IMR-90 (cell line): ENCODE measurements at regions not wholly inside any gene's neighbourhood (a gene's known extent, or its start where the extent isn't known, plus 50 kb on each side); places are given as distances from the start of the nearest gene placed in this dataset.

Experiments
- ATAC-seq: fragments of 200-7000 bp; cut with Tn5 transposase; 2 replicates; pipeline ENCODE4 v1.9.1; 2020; ENCODE audit warnings: low read depth, mild to moderate bottlenecking, moderate library complexity
- BruUV-seq: library from RNA; stranded (reverse); fragments of 400-500 nt; replicated peaks from 2 replicates; lab custom pipeline; 2021; lab: Mats Ljungman, UMichigan
- CTCF ChIA-PET: fragments of 300-600 bp; formaldehyde crosslinking; extraction: SDS; loops from one replicate; lab custom pipeline; 2021; ENCODE audit warnings: antibody characterized with exemption; lab: Yijun Ruan, JAX
- POLR2A ChIA-PET: fragments of 300-600 bp; sonication (Branson Sonifier 250); formaldehyde crosslinking; loops from one replicate; lab custom pipeline; 2022; ENCODE audit warnings: antibody characterized with exemption; ENCODE audit not compliant: unreplicated experiment; lab: Charles Lee
- DNase-seq: peaks from one replicate; pipeline ENCODE4 v3.0.0; 2013
- H2AFZ ChIP-seq: replicated peaks from 2 replicates; pipeline ENCODE3; 2013; ENCODE audit warnings: low read length, mild to moderate bottlenecking; ENCODE audit not compliant: poor library complexity
- H2AK5ac ChIP-seq: 2 replicates; pipeline ENCODE4 v1.6.1; 2013; ENCODE audit warnings: low read depth, low read length, inconsistent platforms
- H2AK9ac ChIP-seq: replicated peaks from 2 replicates; pipeline ENCODE3; 2013; ENCODE audit warnings: mild to moderate bottlenecking, low read depth, low read length, moderate library complexity; ENCODE audit not compliant: poor library complexity
- H2BK120ac ChIP-seq: 2 replicates; pipeline ENCODE4 v1.6.1; 2013; ENCODE audit warnings: low read depth, low read length, inconsistent platforms
- H2BK15ac ChIP-seq: 3 replicates; pipeline ENCODE4 v1.6.1; 2013; ENCODE audit warnings: low read depth, low read length, inconsistent platforms
- H2BK20ac ChIP-seq: 2 replicates; pipeline ENCODE4 v1.6.1; 2013; ENCODE audit warnings: low read depth, mild to moderate bottlenecking, inconsistent platforms, low read length, moderate library complexity
- H2BK5ac ChIP-seq: 2 replicates; pipeline ENCODE4 v1.6.1; 2013; ENCODE audit warnings: mild to moderate bottlenecking, low read depth, low read length, inconsistent platforms; ENCODE audit not compliant: poor library complexity, severe bottlenecking
- H3K14ac ChIP-seq: replicated peaks from 2 replicates; pipeline ENCODE4 v1.6.1; 2013; ENCODE audit warnings: low read depth, low read length, inconsistent platforms
- H3K18ac ChIP-seq: 2 replicates; pipeline ENCODE4 v1.6.1; 2013; ENCODE audit warnings: low read depth, low read length, control low read depth
- H3K23ac ChIP-seq: 2 replicates; pipeline ENCODE4 v1.6.1; 2013; ENCODE audit warnings: low read depth, low read length, inconsistent platforms
- H3K27ac ChIP-seq: 2 replicates; pipeline ENCODE4 v1.5.1; 2013; ENCODE audit warnings: mild to moderate bottlenecking, control low read depth, low read length; ENCODE audit not compliant: insufficient read depth
- H3K27me3 ChIP-seq: 2 replicates; pipeline ENCODE4 v1.6.1; 2013; ENCODE audit warnings: low read length; ENCODE audit not compliant: control insufficient read depth, insufficient read depth
- H3K36me3 ChIP-seq: 2 replicates; pipeline ENCODE4 v1.6.1; 2013; ENCODE audit warnings: low read length, mixed read lengths; ENCODE audit not compliant: control insufficient read depth, insufficient read depth
- H3K4ac ChIP-seq: 2 replicates; pipeline ENCODE4 v1.6.1; 2013; ENCODE audit warnings: low read depth, low read length, inconsistent platforms
- H3K4me1 ChIP-seq: 2 replicates; pipeline ENCODE4 v1.6.1; 2013; ENCODE audit warnings: low read length, mixed read lengths; ENCODE audit not compliant: control insufficient read depth, insufficient read depth
- H3K4me2 ChIP-seq: 2 replicates; pipeline ENCODE4 v1.6.1; 2013; ENCODE audit warnings: low read depth, mild to moderate bottlenecking, control low read depth, low read length, moderate library complexity
- H3K4me3 ChIP-seq: 2 replicates; pipeline ENCODE4 v1.5.1; 2013; ENCODE audit warnings: low read depth, mild to moderate bottlenecking, control low read depth, low read length, moderate library complexity; ENCODE audit not compliant: insufficient read depth
- H3K56ac ChIP-seq: 2 replicates; pipeline ENCODE4 v1.6.1; 2013; ENCODE audit warnings: low read length, inconsistent platforms; ENCODE audit not compliant: insufficient read depth; ENCODE audit errors: extremely low read depth
- H3K79me1 ChIP-seq, 2 experiments: 2 replicates each; pipeline ENCODE4 v1.6.1; 2013; ENCODE audit warnings: low read length in 2 of 2, inconsistent platforms in 1 of 2, low read depth in 1 of 2
- H3K9ac ChIP-seq: 2 replicates; pipeline ENCODE4 v1.6.1; 2013; ENCODE audit warnings: low read depth, low read length, control low read depth
- H3K9me1 ChIP-seq: 2 replicates; pipeline ENCODE4 v1.6.1; 2013; ENCODE audit warnings: low read length, inconsistent platforms; ENCODE audit not compliant: insufficient read depth
- H3K9me3 ChIP-seq: 2 replicates; pipeline ENCODE4 v1.6.1; 2013; ENCODE audit warnings: low read length; ENCODE audit not compliant: control insufficient read depth, insufficient read depth
- H4K20me1 ChIP-seq: 2 replicates; pipeline ENCODE4 v1.6.1; 2013; ENCODE audit warnings: low read length, inconsistent platforms; ENCODE audit not compliant: insufficient read depth
- H4K5ac ChIP-seq: 2 replicates; pipeline ENCODE4 v1.6.1; 2013; ENCODE audit warnings: mild to moderate bottlenecking, low read depth, low read length, control low read depth
- H4K8ac ChIP-seq, 2 experiments: 2 replicates each; pipeline ENCODE4 v1.6.1; 2013; ENCODE audit warnings: low read depth in 2 of 2, low read length in 2 of 2, control low read depth in 1 of 2, inconsistent platforms in 1 of 2
- H4K91ac ChIP-seq: 2 replicates; pipeline ENCODE4 v1.6.1; 2013; ENCODE audit warnings: low read depth, low read length, inconsistent platforms; ENCODE audit not compliant: insufficient read depth
- BHLHE40 ChIP-seq: fragments of 150-350 bp; IDR thresholded peaks from 2 replicates; pipeline ENCODE4 v1.6.1; 2016; ENCODE audit warnings: mild to moderate bottlenecking, low read depth, low read length
- ELK1 ChIP-seq: fragments of 150-350 bp; IDR thresholded peaks from 2 replicates; pipeline ENCODE4 v1.6.1; 2016; ENCODE audit warnings: low read depth, mild to moderate bottlenecking, low read length, moderate library complexity, borderline replicate concordance
- FOS ChIP-seq: fragments of 150-350 bp; IDR thresholded peaks from 2 replicates; pipeline ENCODE4 v1.6.1; 2016; ENCODE audit warnings: low read depth, low read length
- MAZ ChIP-seq: IDR thresholded peaks from 2 replicates; pipeline ENCODE4 v1.6.1; 2012; ENCODE audit warnings: low read depth, mild to moderate bottlenecking, low read length, improper control_type of control experiment, moderate library complexity, borderline replicate concordance
- MXI1 ChIP-seq: IDR thresholded peaks from 2 replicates; pipeline ENCODE4 v1.6.1; 2012; ENCODE audit warnings: low read depth, mild to moderate bottlenecking, low read length, moderate library complexity, borderline replicate concordance
- NFE2L2 ChIP-seq: fragments of 150-350 bp; IDR thresholded peaks from 2 replicates; pipeline ENCODE4 v1.6.1; 2016; ENCODE audit warnings: low read depth, mild to moderate bottlenecking, low read length
- RAD21 ChIP-seq: IDR thresholded peaks from 2 replicates; pipeline ENCODE4 v1.6.1; 2012; ENCODE audit warnings: low read length, improper control_type of control experiment
- RCOR1 ChIP-seq: IDR thresholded peaks from 2 replicates; pipeline ENCODE4 v1.6.1; 2012; ENCODE audit warnings: mild to moderate bottlenecking, low read length, improper control_type of control experiment; ENCODE audit not compliant: insufficient replicate concordance
- SMC3 ChIP-seq: fragments of 150-350 bp; IDR thresholded peaks from 2 replicates; pipeline ENCODE4 v1.6.1; 2016; ENCODE audit warnings: low read depth, mild to moderate bottlenecking, antibody characterized with exemption, low read length, moderate library complexity
- USF2 ChIP-seq: fragments of 150-350 bp; IDR thresholded peaks from 2 replicates; pipeline ENCODE4 v1.6.1; 2017; ENCODE audit warnings: mild to moderate bottlenecking, antibody characterized with exemption, low read length, low read depth
- WGBS, 2 experiments: methylation state at CpG; one replicate each; pipeline versions ENCODE4 v1.1.5 to v1.1.7; 2013; ENCODE audit warnings: missing lambda C conversion rate in 2 of 2; ENCODE audit not compliant: insufficient read length in 1 of 2; ENCODE audit errors: extremely low coverage in 2 of 2; 5-methylcytosine and 5-hydroxymethylcytosine counted together
- dilution Hi-C: fragments of 300-500 bp; cut with HindIII; formaldehyde crosslinking; loops from one replicate; pipeline ENCODE4 v1.14.3; 2018; ENCODE audit warnings: low sequenced_read_pairs; ENCODE audit not compliant: unreplicated experiment
- in situ Hi-C: fragments of 300-500 bp; cut with MboI; formaldehyde crosslinking; loops from 3 replicates; pipeline ENCODE4 v1.14.3; 2019; ENCODE audit warnings: low sequenced_read_pairs, inconsistent platforms, mixed read lengths
- intact Hi-C: fragments of 100-400 bp; cut with micrococcal nuclease; formaldehyde crosslinking; loops from 2 replicates; pipeline ENCODE4 v1.10.0; 2022

GRCh38 chr3:17985658-17986347, 243.4 kb upstream of the TBC1D5 start:
- Histone ChIP-seq H4K8ac (no peak overlapping the region), H2BK5ac (no peak overlapping the region), H2BK20ac (no peak overlapping the region), H3K56ac (no peak overlapping the region), H2AK9ac (no peak overlapping the region), H2BK15ac (no peak overlapping the region), H3K27me3 (no peaks in the 10 kb centered on the region), H3K9me3 (no peaks in the 10 kb centered on the region), H2AFZ (no peak overlapping the region), H3K4me2 (no peak overlapping the region), H4K91ac (no peak overlapping the region), H3K4me1 (no peaks in the 10 kb centered on the region), H3K9me1 (no peaks in the 10 kb centered on the region), H3K36me3 (no peaks in the 10 kb centered on the region), H3K14ac (no peak overlapping the region), H4K20me1 (no peaks in the 10 kb centered on the region), H3K4ac (no peak overlapping the region), H3K23ac (no peak overlapping the region), H2AK5ac (no peak overlapping the region), H3K9ac (no peak overlapping the region), H3K27ac (no peak overlapping the region), H2BK120ac (no peak overlapping the region), H3K18ac (no peak overlapping the region), H3K79me1 (no peaks in the 10 kb centered on the region), H4K5ac (no peak overlapping the region), H3K4me3 (no peak overlapping the region)
- in situ Hi-C loops (no loop called here), dilution Hi-C loops (no loop called here), intact Hi-C loops (no loop called here)
- ChIA-PET POLR2A (no interaction called here), CTCF (no interaction called here)
- no CpG with 5 or more reads among the region's 2 CpGs for WGBS, 2 experiments
- no TSS peak for BruUV-seq
- no peak for DNase-seq
- TF ChIP-seq MAZ (no peak), SMC3 (no peak), ELK1 (no peak), NFE2L2 (no peak), FOS (no peak), MXI1 (no peak), BHLHE40 (no peak), RCOR1 (no peak), RAD21 (no peak), USF2 (no peak)
- no peak for ATAC-seq
